HG03108 (cell line): ENCODE measurements at regions not wholly inside any gene's neighbourhood (a gene's known extent, or its start where the extent isn't known, plus 50 kb on each side); places are given as distances from the start of the nearest gene placed in this dataset.

Source experiments
- ATAC-seq: cut with Tn5 transposase; IDR thresholded peaks from one replicate; pipeline ENCODE4 v1.9.1; 2021; ENCODE audit warnings: moderate library complexity; ENCODE audit not compliant: unreplicated experiment

DNA sequence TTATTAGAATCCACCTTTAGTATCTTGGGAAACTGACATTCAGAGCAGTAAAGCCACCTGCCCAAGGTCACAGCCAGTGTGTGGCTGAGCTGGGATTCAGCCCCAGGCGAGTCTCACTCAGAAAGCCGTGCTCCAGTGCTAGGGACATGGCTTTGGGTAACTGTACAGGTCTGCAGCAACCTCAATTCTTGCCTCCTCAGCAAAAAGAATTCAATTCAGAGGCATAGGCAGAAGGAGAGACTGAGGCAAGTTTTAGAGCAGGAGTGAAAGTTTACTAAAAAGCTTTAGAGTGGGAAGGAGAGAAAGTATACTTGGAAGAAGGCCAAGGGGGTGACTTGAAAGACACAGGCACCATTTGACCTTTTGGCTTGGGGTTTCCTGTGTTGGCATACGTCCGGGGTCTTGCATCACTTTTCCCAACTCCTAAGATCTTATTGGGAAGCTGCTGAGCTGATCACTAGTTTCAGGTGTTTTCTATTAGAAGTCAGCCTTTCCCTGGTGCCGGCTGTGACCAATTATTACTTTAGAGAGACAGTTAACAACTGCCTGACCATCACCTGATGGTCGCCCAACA is 529.3 kb downstream of the MATN1 start:
- no peak for ATAC-seq

- no peak for ATAC-seq
Observed at GRCh38 chr1:30192969-30193630, 530.3 kb downstream of the MATN1 start.

GRCh38 chr1:30191154-30191702 is 532.2 kb downstream of the MATN1 start:
- ATAC-seq: no peak

DNA sequence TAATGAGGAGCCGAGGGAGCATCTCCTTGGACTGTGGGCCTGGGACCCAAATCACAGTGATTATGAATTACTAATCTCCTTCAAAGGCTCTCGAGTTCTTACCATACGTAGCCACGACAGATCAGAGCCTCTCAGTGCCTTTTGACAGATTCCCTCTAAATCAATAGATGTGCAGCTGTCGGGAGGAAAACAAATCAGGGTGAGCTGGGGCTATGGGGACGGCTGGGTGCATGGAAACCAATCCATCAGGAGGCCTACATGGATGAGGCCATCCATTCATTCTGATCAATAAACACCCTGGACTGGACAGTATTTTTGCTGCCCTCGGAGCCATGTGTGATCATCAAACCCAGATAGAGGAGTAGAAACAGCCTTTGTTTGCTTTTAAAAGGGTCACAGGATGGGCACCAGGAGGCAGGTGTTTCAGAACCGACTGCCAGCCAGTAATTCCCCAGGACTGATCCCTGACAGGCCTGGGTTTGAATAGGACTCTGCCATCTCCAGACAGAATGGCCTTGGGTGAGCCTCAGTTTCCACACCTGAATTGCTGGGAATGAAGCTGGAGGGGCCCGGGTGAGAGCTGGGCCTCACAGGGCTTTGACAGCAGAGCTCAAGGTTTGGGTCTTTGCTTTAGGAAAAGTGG is 532.8 kb downstream of the MATN1 start:
- ATAC-seq: no peak

DNA sequence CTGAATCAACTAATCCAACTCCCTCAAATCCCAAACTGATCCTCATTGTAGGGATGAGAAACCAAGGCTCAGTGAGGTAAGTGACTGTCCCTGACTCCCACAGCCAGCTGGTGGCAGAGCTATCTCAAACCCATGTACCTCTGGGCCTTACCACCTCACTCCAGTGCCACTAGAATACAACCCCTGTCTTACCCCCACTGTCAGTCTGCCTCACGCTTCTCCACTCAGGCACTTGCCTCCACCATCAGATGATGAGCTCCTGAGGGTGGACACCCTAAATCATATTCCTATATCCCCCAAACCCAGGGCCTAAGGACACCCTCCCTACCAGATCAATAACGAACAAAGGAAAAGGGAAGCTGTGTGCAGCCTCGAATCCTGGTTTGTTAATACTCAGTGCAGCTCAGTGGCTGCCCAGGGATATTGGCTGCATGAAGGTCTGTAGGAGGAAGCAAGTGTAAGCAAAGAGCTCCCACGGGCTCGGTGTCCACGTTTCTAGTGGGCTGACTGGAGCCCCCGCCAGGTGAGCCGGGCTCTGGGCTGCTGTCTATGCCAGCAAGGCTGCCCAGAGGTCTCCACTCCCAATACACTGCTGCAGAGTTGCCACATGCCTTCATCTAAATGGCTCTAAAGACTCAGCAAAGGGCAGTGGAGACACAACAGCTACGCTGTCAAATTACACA is 533.4 kb downstream of the MATN1 start:
- ATAC-seq: no peak

GRCh38 chr1:30188999-30189398 is 534.4 kb downstream of the MATN1 start:
- ATAC-seq: no peak

DNA sequence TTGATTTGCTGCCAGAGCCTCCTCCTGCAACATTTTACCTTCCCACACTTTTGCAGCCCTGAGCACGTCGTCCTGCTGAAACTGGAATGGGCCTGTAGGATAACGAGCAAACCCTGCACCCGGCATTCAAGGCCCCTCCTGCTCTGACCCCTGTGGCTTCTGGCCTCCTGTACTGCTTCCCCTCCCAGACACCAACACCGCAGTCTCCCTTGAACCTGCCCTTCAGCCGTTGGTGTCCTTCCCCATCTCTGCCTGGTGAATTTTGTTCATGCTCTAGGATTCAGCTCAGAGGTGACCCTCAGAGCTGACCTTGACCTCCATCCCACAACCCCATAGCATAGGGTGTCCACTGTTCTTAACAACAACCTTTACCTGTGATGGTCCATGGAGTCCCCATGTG is 535.1 kb downstream of the MATN1 start:
- no peak for ATAC-seq

- ATAC-seq: no peak
Observed at GRCh38 chr1:30187413-30188023, 535.9 kb downstream of the MATN1 start.

GRCh38 chr1:30186586-30186985 is 536.8 kb downstream of the MATN1 start:
- no peak for ATAC-seq

DNA sequence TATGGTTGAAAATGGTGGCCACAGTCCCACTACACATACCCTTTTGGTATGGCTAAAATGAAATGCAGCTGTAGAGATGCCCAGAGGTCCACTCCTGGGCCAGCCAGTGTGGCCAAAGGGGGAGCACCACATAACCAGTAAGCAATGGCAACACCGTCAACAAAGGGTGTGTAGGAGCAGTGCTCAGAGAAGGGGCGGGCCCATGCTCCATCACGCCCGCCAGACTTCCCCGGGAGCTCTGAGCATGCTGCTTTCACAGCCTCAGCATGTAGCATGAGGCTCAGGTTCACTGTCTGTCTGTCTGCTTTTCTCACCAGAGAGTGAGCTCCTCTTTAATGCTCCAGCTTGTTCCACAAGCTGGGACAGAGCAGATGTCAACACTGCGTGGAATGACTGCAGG is 537.6 kb downstream of the MATN1 start:
- no peak for ATAC-seq

DNA sequence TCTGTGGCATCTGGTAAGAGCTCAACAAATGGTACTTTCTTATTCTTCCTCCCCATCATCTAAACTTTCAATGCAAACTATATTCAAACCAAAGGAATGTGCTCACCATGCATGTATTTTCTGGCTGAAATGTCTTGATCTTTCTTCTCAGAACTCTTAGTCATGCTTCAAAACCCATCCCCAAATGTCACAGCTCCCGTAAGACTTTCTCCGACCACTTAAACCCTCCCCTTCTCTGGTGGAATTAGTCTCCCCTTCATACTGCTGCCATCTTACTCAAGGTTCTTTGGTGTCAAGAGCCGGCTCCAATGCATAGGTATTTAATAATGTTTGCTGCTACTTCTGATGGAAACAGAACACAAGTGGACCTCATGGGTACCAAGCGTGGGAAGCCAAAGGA is 538.1 kb downstream of the MATN1 start:
- ATAC-seq: no peak

GRCh38 chr1:30184393-30185141 is 538.8 kb downstream of the MATN1 start:
- ATAC-seq: no peak

GRCh38 chr1:30183895-30184294 is 539.5 kb downstream of the MATN1 start:
- ATAC-seq: no peak

GRCh38 chr1:30183006-30183405 is 540.4 kb downstream of the MATN1 start:
- no peak for ATAC-seq

DNA sequence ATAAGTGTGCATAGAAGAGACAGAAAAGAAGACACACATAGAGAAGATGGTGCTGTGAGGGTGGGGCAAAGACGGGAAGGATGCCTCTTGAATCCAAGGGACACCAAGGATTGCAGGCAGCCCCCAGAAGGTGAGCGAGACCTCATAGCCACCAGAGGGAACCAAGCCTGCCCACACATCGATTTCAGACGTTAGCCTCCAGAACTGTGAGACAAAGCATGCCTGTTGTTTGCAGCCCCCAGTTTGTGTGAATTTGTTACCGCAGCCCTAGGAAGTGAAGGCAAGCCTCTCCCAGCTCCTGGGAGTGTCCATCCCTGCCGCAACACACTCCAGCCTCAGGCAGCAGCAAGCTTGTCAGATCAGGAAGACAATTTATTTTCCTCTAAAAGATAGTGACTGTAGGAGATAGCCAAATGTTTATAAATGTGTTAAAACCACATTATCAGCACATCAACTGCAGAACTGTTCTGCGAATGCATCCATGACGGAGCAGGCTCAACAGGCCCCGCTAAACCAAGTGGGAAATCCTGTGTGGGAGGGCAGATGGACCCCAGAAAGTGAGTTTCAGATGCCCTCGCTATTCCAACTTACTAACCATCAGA is 543.3 kb downstream of the MATN1 start:
- no peak for ATAC-seq

DNA sequence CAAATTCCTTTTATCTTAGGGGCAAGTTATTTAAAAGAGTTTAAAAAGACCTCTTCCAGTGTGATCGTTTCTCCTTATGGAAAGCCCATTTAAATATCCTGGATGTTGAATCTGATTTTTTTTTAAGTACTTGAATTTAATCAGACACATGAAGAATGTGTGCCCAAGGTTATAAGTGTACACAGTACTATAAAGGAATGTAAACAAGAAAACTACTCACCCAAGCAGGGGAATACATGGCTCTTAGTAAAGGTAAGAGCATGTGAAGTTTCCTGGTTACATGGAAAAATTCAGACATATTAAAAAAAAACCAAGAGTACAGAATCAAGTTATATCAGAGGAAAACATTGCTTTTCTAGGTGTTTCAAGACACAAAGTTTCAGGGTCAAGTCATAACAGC is 546.9 kb downstream of the MATN1 start:
- no peak for ATAC-seq

- ATAC-seq: no peak
Observed at GRCh38 chr1:30174499-30174898, 548.9 kb downstream of the MATN1 start.

DNA sequence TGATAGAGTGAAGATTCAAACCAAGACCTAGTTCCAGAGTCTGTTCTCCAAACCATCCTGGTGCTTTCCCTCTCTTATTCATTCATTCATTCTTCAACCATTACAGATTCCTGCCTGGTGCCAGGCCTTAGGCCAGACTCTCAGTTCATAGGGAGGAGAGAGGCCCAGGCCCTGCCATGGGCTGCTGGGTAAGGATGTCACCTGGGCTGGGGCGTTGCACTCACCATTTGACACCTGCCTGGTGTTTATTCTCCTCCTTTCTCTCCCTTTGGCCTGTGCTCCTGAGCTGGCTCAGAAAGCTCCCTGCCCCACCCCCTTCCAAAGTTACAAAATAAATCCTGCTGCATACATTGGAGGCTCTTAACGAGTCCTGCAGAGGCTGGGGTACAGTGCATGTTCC is 549.8 kb downstream of the MATN1 start:
- ATAC-seq: no peak

- no peak for ATAC-seq
Observed at GRCh38 chr1:30172757-30173156, 550.6 kb downstream of the MATN1 start.

- ATAC-seq: no peak
Observed at GRCh38 chr1:30172299-30172694, 551.1 kb downstream of the MATN1 start.
